Liver (tissue), 8 donors: ENCODE measurements at regions not wholly inside any gene's neighbourhood (a gene's known extent, or its start where the extent isn't known, plus 50 kb on each side); places are given as distances from the start of the nearest gene placed in this dataset.

Experiments
- DNase-seq: peaks from one replicate; pipeline ENCODE4 v3.0.0-alpha.2; 2017; ENCODE audit warnings: low spot score
- H3K27ac ChIP-seq, 2 donors: one replicate each; pipeline ENCODE4 v1.7.0; 2013; ENCODE audit warnings: inconsistent platforms in 2 of 2, low read length in 2 of 2, control low read depth in 1 of 2, low read depth in 1 of 2, mild to moderate bottlenecking in 1 of 2
- H3K27me3 ChIP-seq, 4 donors: one replicate each; pipeline versions ENCODE4 v1.6.1 to v1.7.0; 2013; ENCODE audit warnings: low read length in 3 of 4, inconsistent platforms in 1 of 4, mild to moderate bottlenecking in 1 of 4, moderate library complexity in 1 of 4; ENCODE audit not compliant: control insufficient read depth in 4 of 4, insufficient read depth in 4 of 4
- H3K36me3 ChIP-seq, 4 donors: one replicate each; pipeline versions ENCODE4 v1.6.1 to v1.7.0; 2013; ENCODE audit warnings: low read length in 3 of 4, mild to moderate bottlenecking in 3 of 4, low read depth in 1 of 4, moderate library complexity in 1 of 4; ENCODE audit not compliant: control insufficient read depth in 4 of 4, insufficient read depth in 3 of 4
- H3K4me1 ChIP-seq, 4 donors: one replicate each; pipeline versions ENCODE4 v1.6.1 to v1.7.0; 2013; ENCODE audit warnings: low read length in 3 of 4, mild to moderate bottlenecking in 3 of 4, moderate library complexity in 1 of 4; ENCODE audit not compliant: control insufficient read depth in 4 of 4, insufficient read depth in 4 of 4
- H3K4me3 ChIP-seq, 3 donors: one replicate each; pipeline versions ENCODE4 v1.6.1 to v1.7.0; 2013; ENCODE audit warnings: low read length in 3 of 3, control low read depth in 1 of 3, low read depth in 1 of 3, mild to moderate bottlenecking in 1 of 3
- H3K9ac ChIP-seq, 2 donors: one replicate each; pipeline ENCODE4 v1.7.0; 2013; ENCODE audit warnings: low read length in 2 of 2, mild to moderate bottlenecking in 2 of 2, moderate library complexity in 2 of 2, control low read depth in 1 of 2, low read depth in 1 of 2
- H3K9me3 ChIP-seq, 4 donors: one replicate each; pipeline versions ENCODE4 v1.6.1 to v1.7.0; 2013; ENCODE audit warnings: low read length in 3 of 4; ENCODE audit not compliant: control insufficient read depth in 4 of 4
- EGR1 ChIP-seq, 2 donors: IDR thresholded peaks; 2 replicates each; pipeline ENCODE4 v1.6.1; 2016 to 2018; ENCODE audit warnings: antibody characterized with exemption in 2 of 2, low read depth in 2 of 2
- FOXA2 ChIP-seq: IDR thresholded peaks from 2 replicates; pipeline ENCODE4 v1.6.1; 2016; ENCODE audit warnings: antibody characterized with exemption
- GABPA ChIP-seq, 2 donors: IDR thresholded peaks in 1 of 2; conservative IDR thresholded peaks in 1 of 2; 2 replicates each; pipeline ENCODE4 v1.6.1; 2016; ENCODE audit warnings: antibody characterized with exemption in 2 of 2, mild to moderate bottlenecking in 1 of 2, moderate library complexity in 1 of 2
- HNF4A ChIP-seq, 2 donors: conservative IDR thresholded peaks; 2 replicates each; pipeline ENCODE4 v1.6.1; 2016; ENCODE audit warnings: antibody characterized with exemption in 2 of 2, mild to moderate bottlenecking in 2 of 2
- HNF4G ChIP-seq: IDR thresholded peaks from 2 replicates; pipeline ENCODE4 v1.6.1; 2016; ENCODE audit warnings: antibody characterized with exemption
- NR2F2 ChIP-seq: IDR thresholded peaks from 2 replicates; pipeline ENCODE4 v1.6.1; 2016; ENCODE audit warnings: antibody characterized with exemption
- RAD21 ChIP-seq, 2 donors: IDR thresholded peaks; 2 replicates each; pipeline ENCODE4 v1.6.1; 2016; ENCODE audit warnings: antibody characterized with exemption in 2 of 2, mild to moderate bottlenecking in 2 of 2
- RXRA ChIP-seq, 2 donors: IDR thresholded peaks; 2 replicates each; pipeline ENCODE4 v1.6.1; 2017 to 2018; ENCODE audit warnings: antibody characterized with exemption in 2 of 2, mild to moderate bottlenecking in 1 of 2
- SP1 ChIP-seq: IDR thresholded peaks from 2 replicates; pipeline ENCODE4 v1.6.1; 2018; ENCODE audit warnings: antibody characterized with exemption, mild to moderate bottlenecking
- TAF1 ChIP-seq: conservative IDR thresholded peaks from 2 replicates; pipeline ENCODE4 v1.6.1; 2016; ENCODE audit warnings: antibody characterized with exemption, mild to moderate bottlenecking
- WGBS: extraction: QIAGEN DNeasy Blood & Tissue Kit; methylation state at CpG from one replicate; pipeline ENCODE4 v1.1.7; 2013; 5-methylcytosine and 5-hydroxymethylcytosine counted together
- TF ChIP-seq, protein P1 (sequence below): fragments of 150-350 bp; IDR thresholded peaks from 2 replicates; pipeline ENCODE4 v1.5.1; 2017; ENCODE audit warnings: improper control_type of control experiment, low read depth, low read length; ENCODE audit not compliant: missing input control
- TF ChIP-seq, protein P2 (sequence below): IDR thresholded peaks from 2 replicates; pipeline ENCODE4 v1.6.1; 2016; ENCODE audit warnings: antibody characterized with exemption
- TF ChIP-seq, protein P3 (sequence below): IDR thresholded peaks from 2 replicates; pipeline ENCODE4 v1.6.1; 2016; ENCODE audit warnings: antibody characterized with exemption
- donor health status: healthy.
- donor health status: healthy.
- donor health status: healthy.
- donor health status: healthy.
- donor health status: healthy.

DNA sequence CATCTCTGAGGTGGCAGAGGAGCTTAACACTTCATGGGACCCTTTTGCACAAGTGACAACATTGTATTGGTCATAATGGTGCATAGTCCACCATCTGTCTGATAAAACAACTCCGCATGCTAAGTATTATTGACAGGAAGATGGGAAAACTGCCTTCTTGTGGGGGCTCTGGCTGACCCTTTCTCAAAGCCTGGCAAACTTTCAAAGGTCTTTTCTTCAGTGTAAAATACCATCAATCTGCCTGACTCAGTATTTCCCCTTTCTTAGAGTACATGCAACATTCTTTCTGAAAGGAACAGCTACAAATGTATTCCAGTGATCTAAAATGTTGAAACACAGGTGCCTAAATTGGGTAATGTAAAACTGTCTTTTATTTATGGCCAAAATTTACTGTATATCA lies 89.1 kb downstream of the NAA11 start:
- H3K9ac ChIP-seq = no peak overlapping the region
- H3K4me1 ChIP-seq = no peaks in the 10 kb centered on the region
- no peaks in the 10 kb centered on the region for H3K9me3 ChIP-seq
- no peak for DNase-seq
- WGBS = 78% methylated on average over 1 of the region's 1 CpG
- no peak overlapping the region for H3K4me3 ChIP-seq
- H3K27ac ChIP-seq = no peak overlapping the region
- no peaks in the 10 kb centered on the region for H3K36me3 ChIP-seq
- H3K27me3 ChIP-seq = peaks cover 0 to 4% (median 0%) of the 10 kb centered on the region in 4 donors
- TF ChIP-seq TAF1 = no peak
- TF ChIP-seq RXRA (IDR thresholded peaks at IDR 0.05) = no peak

DNA sequence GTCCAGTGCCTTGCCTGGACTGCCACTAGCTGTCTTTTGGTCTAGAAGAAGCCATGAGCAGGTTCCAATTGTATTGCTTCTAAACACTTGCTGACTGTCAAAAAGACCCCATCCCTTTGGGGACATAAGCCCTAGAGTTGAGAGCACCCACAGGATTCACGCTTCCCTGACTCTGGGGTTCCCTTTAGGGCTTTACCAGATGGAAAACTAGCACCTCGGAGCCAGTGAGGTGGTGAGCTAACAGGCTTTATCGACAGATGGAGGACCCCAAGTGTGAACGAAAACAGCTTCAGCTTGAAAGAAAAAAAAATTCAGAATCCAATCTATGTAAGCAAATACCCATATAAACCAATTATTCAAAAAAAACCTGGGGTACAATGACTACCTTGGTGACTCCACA lies 90.8 kb downstream of the NAA11 start:
- TF ChIP-seq TAF1 = no peak
- TF ChIP-seq RXRA (IDR thresholded peaks at IDR 0.05) = no peak
- no peak for TF ChIP-seq SP1
- TF ChIP-seq FOXA2 = no peak
- TF ChIP-seq RAD21 (IDR thresholded peaks at IDR 0.05) = no peak
- DNase-seq = no peak
- Histone ChIP-seq H3K4me1 (no peaks in the 10 kb centered on the region), H3K4me3 (no peak overlapping the region), H3K9ac (no peak overlapping the region), H3K27me3 (peaks cover 0 to 4% (median 0%) of the 10 kb centered on the region in 4 donors), H3K36me3 (no peaks in the 10 kb centered on the region), H3K9me3 (no peaks in the 10 kb centered on the region), H3K27ac (no peak overlapping the region)
- WGBS = 72% methylated on average over 4 of the region's 4 CpGs

DNA sequence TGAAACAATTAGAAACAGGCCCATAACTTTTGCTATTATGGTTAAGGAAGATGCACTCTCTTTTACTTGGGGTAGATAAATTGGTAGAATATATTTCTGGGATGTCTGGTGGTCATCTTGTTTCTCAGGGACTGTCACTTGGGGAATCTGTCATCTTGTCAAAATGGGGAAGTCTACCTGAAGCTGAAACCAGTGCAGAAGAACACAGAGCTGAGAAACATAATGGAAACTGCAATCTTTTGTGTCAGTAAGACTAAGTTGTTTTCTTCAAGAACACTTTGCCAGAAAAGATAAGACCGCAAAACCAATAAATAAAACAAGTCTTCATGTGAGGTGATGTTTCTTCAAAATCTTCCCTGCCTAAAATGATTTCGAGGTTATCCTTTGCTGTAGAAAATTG lies 92.0 kb downstream of the NAA11 start:
- Histone ChIP-seq H3K9ac (no peak overlapping the region), H3K36me3 (no peaks in the 10 kb centered on the region), H3K27ac (no peak overlapping the region), H3K27me3 (peaks cover 0 to 4% (median 0%) of the 10 kb centered on the region in 4 donors), H3K4me3 (no peak overlapping the region), H3K4me1 (no peaks in the 10 kb centered on the region), H3K9me3 (no peaks in the 10 kb centered on the region)
- 74% methylated on average over 2 of the region's 2 CpGs for WGBS
- DNase-seq = no peak
- TF ChIP-seq TAF1 (no peak), SP1 (no peak), GABPA (IDR thresholded peaks at IDR 0.05 in 1 of 2, conservative IDR thresholded peaks at IDR 0.05 in 1 of 2) (no peak), EGR1 (IDR thresholded peaks at IDR 0.05; ENCODE audit: low read depth in 2 of 2) (no peak), RXRA (IDR thresholded peaks at IDR 0.05) (no peak)

DNA sequence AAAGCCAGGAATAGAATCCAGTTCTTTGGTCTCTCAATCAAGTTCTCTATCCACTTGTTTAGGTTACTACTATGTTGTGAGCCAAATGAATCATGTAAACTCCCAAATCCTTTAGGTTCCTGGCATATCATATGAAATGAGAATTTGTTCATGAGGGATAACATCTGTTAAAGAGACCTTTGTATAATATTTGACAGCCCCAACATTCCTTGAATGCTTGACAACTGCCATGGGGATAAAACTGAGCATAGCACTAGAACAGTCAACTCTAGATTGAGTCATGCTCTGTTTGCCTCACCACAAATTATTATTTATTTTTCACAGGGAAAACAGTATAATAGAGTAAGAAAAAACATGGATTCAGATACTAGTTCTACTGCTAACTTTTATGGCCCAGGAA lies 93.3 kb downstream of the NAA11 start:
- Histone ChIP-seq H3K9me3 (no peaks in the 10 kb centered on the region), H3K27ac (no peak overlapping the region), H3K4me3 (no peak overlapping the region), H3K9ac (no peak overlapping the region), H3K36me3 (no peaks in the 10 kb centered on the region), H3K27me3 (peaks cover 0 to 4% (median 0%) of the 10 kb centered on the region in 4 donors), H3K4me1 (peaks cover 0 to 3% (median 3%) of the 10 kb centered on the region in 4 donors)
- no peak for DNase-seq
- TF ChIP-seq HNF4A (conservative IDR thresholded peaks at IDR 0.05) = no peak
- no peak for TF ChIP-seq HNF4G
- TF ChIP-seq, protein P1, sequence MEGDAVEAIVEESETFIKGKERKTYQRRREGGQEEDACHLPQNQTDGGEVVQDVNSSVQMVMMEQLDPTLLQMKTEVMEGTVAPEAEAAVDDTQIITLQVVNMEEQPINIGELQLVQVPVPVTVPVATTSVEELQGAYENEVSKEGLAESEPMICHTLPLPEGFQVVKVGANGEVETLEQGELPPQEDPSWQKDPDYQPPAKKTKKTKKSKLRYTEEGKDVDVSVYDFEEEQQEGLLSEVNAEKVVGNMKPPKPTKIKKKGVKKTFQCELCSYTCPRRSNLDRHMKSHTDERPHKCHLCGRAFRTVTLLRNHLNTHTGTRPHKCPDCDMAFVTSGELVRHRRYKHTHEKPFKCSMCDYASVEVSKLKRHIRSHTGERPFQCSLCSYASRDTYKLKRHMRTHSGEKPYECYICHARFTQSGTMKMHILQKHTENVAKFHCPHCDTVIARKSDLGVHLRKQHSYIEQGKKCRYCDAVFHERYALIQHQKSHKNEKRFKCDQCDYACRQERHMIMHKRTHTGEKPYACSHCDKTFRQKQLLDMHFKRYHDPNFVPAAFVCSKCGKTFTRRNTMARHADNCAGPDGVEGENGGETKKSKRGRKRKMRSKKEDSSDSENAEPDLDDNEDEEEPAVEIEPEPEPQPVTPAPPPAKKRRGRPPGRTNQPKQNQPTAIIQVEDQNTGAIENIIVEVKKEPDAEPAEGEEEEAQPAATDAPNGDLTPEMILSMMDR = no peak
- TF ChIP-seq, protein P2, sequence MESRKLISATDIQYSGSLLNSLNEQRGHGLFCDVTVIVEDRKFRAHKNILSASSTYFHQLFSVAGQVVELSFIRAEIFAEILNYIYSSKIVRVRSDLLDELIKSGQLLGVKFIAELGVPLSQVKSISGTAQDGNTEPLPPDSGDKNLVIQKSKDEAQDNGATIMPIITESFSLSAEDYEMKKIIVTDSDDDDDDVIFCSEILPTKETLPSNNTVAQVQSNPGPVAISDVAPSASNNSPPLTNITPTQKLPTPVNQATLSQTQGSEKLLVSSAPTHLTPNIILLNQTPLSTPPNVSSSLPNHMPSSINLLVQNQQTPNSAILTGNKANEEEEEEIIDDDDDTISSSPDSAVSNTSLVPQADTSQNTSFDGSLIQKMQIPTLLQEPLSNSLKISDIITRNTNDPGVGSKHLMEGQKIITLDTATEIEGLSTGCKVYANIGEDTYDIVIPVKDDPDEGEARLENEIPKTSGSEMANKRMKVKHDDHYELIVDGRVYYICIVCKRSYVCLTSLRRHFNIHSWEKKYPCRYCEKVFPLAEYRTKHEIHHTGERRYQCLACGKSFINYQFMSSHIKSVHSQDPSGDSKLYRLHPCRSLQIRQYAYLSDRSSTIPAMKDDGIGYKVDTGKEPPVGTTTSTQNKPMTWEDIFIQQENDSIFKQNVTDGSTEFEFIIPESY = no peak
- TF ChIP-seq, protein P3, sequence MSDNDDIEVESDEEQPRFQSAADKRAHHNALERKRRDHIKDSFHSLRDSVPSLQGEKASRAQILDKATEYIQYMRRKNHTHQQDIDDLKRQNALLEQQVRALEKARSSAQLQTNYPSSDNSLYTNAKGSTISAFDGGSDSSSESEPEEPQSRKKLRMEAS = no peak
- no peak for TF ChIP-seq NR2F2
